K562 (cell line): ENCODE measurements at regions not wholly inside any gene's neighbourhood (a gene's known extent, or its start where the extent isn't known, plus 50 kb on each side); places are given as distances from the start of the nearest gene placed in this dataset.

Source experiments
- ATAC-seq: fragments of 200-7000 bp; cut with Tn5 transposase; 3 replicates; pipeline ENCODE4 v1.9.1; 2020; ENCODE audit warnings: moderate library complexity
- BruUV-seq: library from RNA; stranded (reverse); fragments of 400-500 nt; replicated peaks from 2 replicates; lab custom pipeline; 2021; lab: Mats Ljungman, UMichigan
- CTCF ChIA-PET: fragments of 300-600 bp; formaldehyde crosslinking; extraction: SDS; loops from one replicate; lab custom pipeline; 2021; ENCODE audit warnings: low intra/inter-chr PET ratio; lab: Yijun Ruan, JAX
- POLR2A ChIA-PET: fragments of 300-600, 350-650 bp; sonication (Branson Sonifier 250); formaldehyde crosslinking; extraction: SDS; loops from one replicate; lab custom pipeline; 2021; ENCODE audit warnings: antibody characterized with exemption, inconsistent platforms; lab: Yijun Ruan, JAX
- DNase-seq, 4 experiments: peaks; one replicate each; pipeline versions ENCODE4 v3.0.0 to v3.0.0-alpha.2; 2011 to 2018; ENCODE audit warnings: low spot score in 3 of 4, mixed read lengths in 3 of 4; ENCODE audit errors: extremely low read depth in 1 of 4
- FAIRE-seq: peaks from 2 replicates; lab custom pipeline; 2011; peaks lifted over from hg19 to GRCh38; lab: Jason Lieb, UNC
- H2AFZ ChIP-seq: 2 replicates; pipeline ENCODE4 v1.6.0; 2011; ENCODE audit warnings: low read depth, low read length, control low read depth, inconsistent platforms
- H3K27ac ChIP-seq: fragments of 200-600 bp; 3 replicates; pipeline ENCODE4 v1.8.0; 2011; ENCODE audit warnings: low read depth, mild to moderate bottlenecking, control low read depth, inconsistent platforms, low read length, moderate library complexity, mixed read lengths; ENCODE audit errors: extremely low read depth
- H3K27me3 ChIP-seq, 2 experiments: fragments of 300-600 bp in 1 of 2; 2 replicates in 1 of 2; 3 replicates in 1 of 2; pipeline versions ENCODE4 v1.6.0 to v1.8.0; 2011; ENCODE audit warnings: inconsistent platforms in 2 of 2, low read length in 2 of 2, mild to moderate bottlenecking in 1 of 2, mixed read lengths in 1 of 2, moderate library complexity in 1 of 2; ENCODE audit not compliant: control insufficient read depth in 2 of 2, insufficient read depth in 2 of 2
- H3K36me3 ChIP-seq: fragments of 300-600 bp; 3 replicates; pipeline ENCODE4 v1.8.0; 2011; ENCODE audit warnings: mild to moderate bottlenecking, low read length, inconsistent platforms; ENCODE audit not compliant: control insufficient read depth, insufficient read depth
- H3K4me1 ChIP-seq, 2 experiments: fragments of 200-600 bp in 1 of 2; replicated peaks in 1 of 2; 2 replicates in 1 of 2; 3 replicates in 1 of 2; pipeline versions ENCODE4 v1.5.1 to v1.8.0; 2011; ENCODE audit warnings: inconsistent platforms in 2 of 2, low read length in 2 of 2, mild to moderate bottlenecking in 1 of 2, mixed read lengths in 1 of 2, moderate library complexity in 1 of 2; ENCODE audit not compliant: control insufficient read depth in 2 of 2, insufficient read depth in 2 of 2
- H3K4me2 ChIP-seq: 2 replicates; pipeline ENCODE4 v1.6.1; 2011; ENCODE audit warnings: low read length, control low read depth, inconsistent platforms, mixed read lengths; ENCODE audit not compliant: insufficient read depth
- H3K4me3 ChIP-seq: fragments of 200-600 bp; sonication (generic), shearing (Covaris generic); 2 replicates; pipeline ENCODE4 v1.5.1; 2016; ENCODE audit warnings: control low read depth, inconsistent platforms
- H3K79me2 ChIP-seq: fragments of 200-600 bp; 3 replicates; pipeline ENCODE4 v1.8.0; 2011; ENCODE audit warnings: low read length, inconsistent platforms; ENCODE audit not compliant: control insufficient read depth, insufficient read depth
- H3K9ac ChIP-seq, 2 experiments: 2 replicates each; pipeline versions ENCODE4 v1.6.0 to v1.6.1; 2011; ENCODE audit warnings: low read depth in 2 of 2, low read length in 2 of 2, control low read depth in 1 of 2, inconsistent platforms in 1 of 2, mild to moderate bottlenecking in 1 of 2, mixed read lengths in 1 of 2; ENCODE audit not compliant: insufficient read depth in 1 of 2
- H3K9me1 ChIP-seq: one replicate; pipeline ENCODE4 v1.6.0; 2011; ENCODE audit warnings: inconsistent platforms, mild to moderate bottlenecking, low read length, moderate library complexity; ENCODE audit not compliant: control insufficient read depth, insufficient read depth
- H3K9me3 ChIP-seq: replicated peaks from 2 replicates; pipeline ENCODE4 v1.5.1; 2011; ENCODE audit warnings: low read depth, low read length, inconsistent platforms; ENCODE audit not compliant: control insufficient read depth, insufficient read depth
- H4K20me1 ChIP-seq: replicated peaks from 2 replicates; pipeline ENCODE4 v1.6.1; 2011; ENCODE audit warnings: low read length, inconsistent platforms, mixed read lengths; ENCODE audit not compliant: control insufficient read depth, insufficient read depth
- ATF7 ChIP-seq: fragments of 450-650 bp; IDR thresholded peaks from 2 replicates; pipeline ENCODE4 v1.7.1; 2014; ENCODE audit warnings: mild to moderate bottlenecking, moderate library complexity
- C11orf30 ChIP-seq: fragments of 450-650 bp; IDR thresholded peaks from 2 replicates; pipeline ENCODE4 v1.6.1; 2016; ENCODE audit warnings: low read depth, mild to moderate bottlenecking
- MAFG ChIP-seq: fragments of 450-650 bp; conservative IDR thresholded peaks from 2 replicates; pipeline ENCODE4 v1.6.1; 2016; ENCODE audit warnings: missing genetic modification characterization, missing compliant biosample characterization
- NFE2 ChIP-seq: IDR thresholded peaks from 2 replicates; pipeline ENCODE4 v1.6.1; 2014; ENCODE audit warnings: antibody characterized with exemption, low read depth
- POLR3A ChIP-seq: IDR thresholded peaks from 2 replicates; pipeline ENCODE4 v1.6.1; 2011; ENCODE audit warnings: borderline replicate concordance, mild to moderate bottlenecking, moderate library complexity; ENCODE audit not compliant: insufficient read length, insufficient read depth; ENCODE audit errors: extremely low read depth
- RCOR1 ChIP-seq, 2 experiments: IDR thresholded peaks; 2 replicates each; pipeline ENCODE4 v1.6.1; 2012; ENCODE audit warnings: low read depth in 2 of 2, low read length in 2 of 2, borderline replicate concordance in 1 of 2, improper control_type of control experiment in 1 of 2
- SMARCB1 ChIP-seq: IDR thresholded peaks from 2 replicates; pipeline ENCODE4 v1.6.1; 2011; ENCODE audit warnings: improper control_type of control experiment, low read depth; ENCODE audit not compliant: insufficient read length
- TEAD4 ChIP-seq, 2 experiments: sonication (generic) in 1 of 2; formaldehyde crosslinking in 1 of 2; IDR thresholded peaks; 2 replicates each; pipeline versions ENCODE4 v1.6.1 to v1.8.0; 2012 to 2022; ENCODE audit warnings: borderline replicate concordance in 1 of 2, inconsistent platforms in 1 of 2, low read length in 1 of 2, mild to moderate bottlenecking in 1 of 2, missing genetic modification reagents in 1 of 2
- WGBS: fragments of 100-300 bp; shearing (Covaris generic); methylation state at CpG from one replicate; pipeline ENCODE4 v1.1.6; 2016; ENCODE audit warnings: low coverage, mixed read lengths; ENCODE audit not compliant: insufficient coverage; ENCODE audit errors: missing lambda C conversion rate; 5-methylcytosine and 5-hydroxymethylcytosine counted together
- in situ Hi-C: fragments of 300-500 bp; cut with MboI; formaldehyde crosslinking; loops from 4 replicates; pipeline ENCODE4 v1.15.0; 2018; ENCODE audit warnings: inconsistent platforms, mixed read lengths
- intact Hi-C: fragments of 100-400 bp; cut with micrococcal nuclease; formaldehyde crosslinking; loops from 2 replicates; pipeline ENCODE4 v1.14.2; 2022
- TF ChIP-seq, protein P1 (sequence below): fragments of 450-650 bp; IDR thresholded peaks from 2 replicates; pipeline ENCODE4 v1.6.1; 2016; ENCODE audit warnings: missing biosample characterization, missing genetic modification characterization
- TF ChIP-seq, protein P2 (sequence below), 2 experiments: fragments of 450-650 bp in 1 of 2; sonication (generic) in 1 of 2; formaldehyde crosslinking in 1 of 2; IDR thresholded peaks in 1 of 2; conservative IDR thresholded peaks in 1 of 2; 2 replicates each; pipeline versions ENCODE4 v1.6.1 to v1.8.1; 2016 to 2023; ENCODE audit warnings: mild to moderate bottlenecking in 2 of 2, moderate library complexity in 2 of 2, inconsistent platforms in 1 of 2, missing genetic modification reagents in 1 of 2
- TF ChIP-seq, protein P3 (sequence below), 2 experiments: fragments of 450-650 bp; IDR thresholded peaks; 2 replicates each; pipeline ENCODE4 v1.6.1; 2016

- TF ChIP-seq ATF7 (peak; percentile 54; the same call in 1 of the 2 replicates), MAFG (tag) (0 out of 2 replicates have a peak, but pooled peaks have one; percentile 22), NFE2 (peak; percentile 58), RCOR1 (IDR thresholded peaks at IDR 0.05; ENCODE audit: borderline replicate concordance in 1 of 2, low read depth in 2 of 2, low read length in 2 of 2) (0 out of 4 replicates have a peak, but pooled peaks of 1 of the 2 experiments have one; percentile 6), SMARCB1 (no peak), C11orf30 (peak; percentile 17; the same call in 1 of the 2 replicates), POLR3A (no peak), TEAD4 (IDR thresholded peaks at IDR 0.05; ENCODE audit: low read length) (0 out of 2 replicates have a peak, but pooled peaks have one; percentile 13), TEAD4 (CRISPR knock-in tag; IDR thresholded peaks at IDR 0.05; ENCODE audit: borderline replicate concordance) (no peak)
- TF ChIP-seq, protein P1, sequence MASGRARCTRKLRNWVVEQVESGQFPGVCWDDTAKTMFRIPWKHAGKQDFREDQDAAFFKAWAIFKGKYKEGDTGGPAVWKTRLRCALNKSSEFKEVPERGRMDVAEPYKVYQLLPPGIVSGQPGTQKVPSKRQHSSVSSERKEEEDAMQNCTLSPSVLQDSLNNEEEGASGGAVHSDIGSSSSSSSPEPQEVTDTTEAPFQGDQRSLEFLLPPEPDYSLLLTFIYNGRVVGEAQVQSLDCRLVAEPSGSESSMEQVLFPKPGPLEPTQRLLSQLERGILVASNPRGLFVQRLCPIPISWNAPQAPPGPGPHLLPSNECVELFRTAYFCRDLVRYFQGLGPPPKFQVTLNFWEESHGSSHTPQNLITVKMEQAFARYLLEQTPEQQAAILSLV (tag): no peak
- TF ChIP-seq, protein P2, sequence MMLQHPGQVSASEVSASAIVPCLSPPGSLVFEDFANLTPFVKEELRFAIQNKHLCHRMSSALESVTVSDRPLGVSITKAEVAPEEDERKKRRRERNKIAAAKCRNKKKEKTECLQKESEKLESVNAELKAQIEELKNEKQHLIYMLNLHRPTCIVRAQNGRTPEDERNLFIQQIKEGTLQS (IDR thresholded peaks at IDR 0.05): peak; percentile 52; the same call in 1 of the 2 replicates
- TF ChIP-seq, protein P2 (CRISPR knock-in tag; conservative IDR thresholded peaks at IDR 0.05): no peak
- TF ChIP-seq, protein P3, sequence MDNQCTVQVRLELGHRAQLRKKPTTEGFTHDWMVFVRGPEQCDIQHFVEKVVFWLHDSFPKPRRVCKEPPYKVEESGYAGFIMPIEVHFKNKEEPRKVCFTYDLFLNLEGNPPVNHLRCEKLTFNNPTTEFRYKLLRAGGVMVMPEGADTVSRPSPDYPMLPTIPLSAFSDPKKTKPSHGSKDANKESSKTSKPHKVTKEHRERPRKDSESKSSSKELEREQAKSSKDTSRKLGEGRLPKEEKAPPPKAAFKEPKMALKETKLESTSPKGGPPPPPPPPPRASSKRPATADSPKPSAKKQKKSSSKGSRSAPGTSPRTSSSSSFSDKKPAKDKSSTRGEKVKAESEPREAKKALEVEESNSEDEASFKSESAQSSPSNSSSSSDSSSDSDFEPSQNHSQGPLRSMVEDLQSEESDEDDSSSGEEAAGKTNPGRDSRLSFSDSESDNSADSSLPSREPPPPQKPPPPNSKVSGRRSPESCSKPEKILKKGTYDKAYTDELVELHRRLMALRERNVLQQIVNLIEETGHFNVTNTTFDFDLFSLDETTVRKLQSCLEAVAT (IDR thresholded peaks at IDR 0.05): no peak
- Histone ChIP-seq H3K4me2 (no peak overlapping the region), H3K9me3 (no peaks in the 10 kb centered on the region; the same call in 1 of the 2 replicates), H3K4me1 (peaks cover 0 to 5% of the 10 kb centered on the region in 2 experiments; a peak in 2 of 5 replicates), H3K4me3 (no peak overlapping the region), H3K27me3 (peaks cover 39 to 45% of the 10 kb centered on the region in 2 experiments), H3K36me3 (no peaks in the 10 kb centered on the region), H3K9me1 (no peaks in the 10 kb centered on the region), H3K9ac (no peak overlapping the region), H4K20me1 (no peaks in the 10 kb centered on the region), H3K79me2 (no peaks in the 10 kb centered on the region), H2AFZ (no peak overlapping the region), H3K27ac (no peak overlapping the region)
- ChIA-PET POLR2A (interaction anchor here (0.6 kb wide), 1 partner anchor 1052 kb away, joined by 3 read pairs; no protein-coding TSS in a partner anchor), CTCF (no interaction called here)
- no TSS peak for BruUV-seq
- DNase-seq (no peak), ATAC-seq (no peak), FAIRE-seq (no peak)
- in situ Hi-C loops (no loop called here), intact Hi-C loops (no loop called here)
- WGBS: 0% methylated on average over 2 of the region's 2 CpGs
These were observed 108.5 kb upstream of the RNF32 start for GRCh38 chr7:156532016-156532602.
